DND-41 (cell line): ENCODE measurements at regions not wholly inside any gene's neighbourhood (a gene's known extent, or its start where the extent isn't known, plus 50 kb on each side); places are given as distances from the start of the nearest gene placed in this dataset.

Experiments used
- ATAC-seq: fragments of 200-7000 bp; cut with Tn5 transposase; 3 replicates; pipeline ENCODE4 v1.9.1; 2021; ENCODE audit warnings: low read depth; ENCODE audit not compliant: insufficient read depth
- DNase-seq: peaks from one replicate; pipeline ENCODE4 v3.0.0-alpha.2; 2020
- H2AFZ ChIP-seq: 2 replicates; pipeline ENCODE4 v1.6.0; 2012; ENCODE audit warnings: low read depth, low read length
- H3K27ac ChIP-seq: 2 replicates; pipeline ENCODE4 v1.5.1; 2012; ENCODE audit warnings: low read length, inconsistent platforms
- H3K27me3 ChIP-seq: fragments of 200-600 bp; sonication (generic); 2 replicates; pipeline ENCODE4 v1.6.0; 2012; ENCODE audit warnings: low read length, mild to moderate bottlenecking, inconsistent platforms; ENCODE audit not compliant: insufficient read depth, poor library complexity
- H3K36me3 ChIP-seq: 2 replicates; pipeline ENCODE4 v1.5.1; 2012; ENCODE audit warnings: low read length, inconsistent platforms; ENCODE audit not compliant: insufficient read depth
- H3K4me1 ChIP-seq: 2 replicates; pipeline ENCODE4 v1.5.1; 2012; ENCODE audit warnings: mild to moderate bottlenecking, low read length; ENCODE audit not compliant: insufficient read depth
- H3K4me2 ChIP-seq: 2 replicates; pipeline ENCODE4 v1.6.0; 2012; ENCODE audit warnings: mild to moderate bottlenecking, moderate library complexity, low read length, inconsistent platforms; ENCODE audit not compliant: insufficient read depth
- H3K4me3 ChIP-seq, 2 experiments: fragments of 200-600 bp in 1 of 2; shearing (Covaris generic) in 1 of 2; 2 replicates each; pipeline ENCODE4 v1.5.1; 2012 to 2016; ENCODE audit warnings: inconsistent platforms in 2 of 2, low read length in 2 of 2, mild to moderate bottlenecking in 2 of 2, low read depth in 1 of 2, moderate library complexity in 1 of 2
- H3K79me2 ChIP-seq: 2 replicates; pipeline ENCODE4 v1.6.0; 2012; ENCODE audit warnings: low read length, inconsistent platforms; ENCODE audit not compliant: insufficient read depth
- H3K9ac ChIP-seq: 2 replicates; pipeline ENCODE4 v1.6.0; 2012; ENCODE audit warnings: low read depth, mild to moderate bottlenecking, inconsistent platforms, low read length, moderate library complexity
- H3K9me3 ChIP-seq: 2 replicates; pipeline ENCODE4 v1.5.1; 2012; ENCODE audit warnings: low read length, moderate library complexity, mild to moderate bottlenecking, inconsistent platforms; ENCODE audit not compliant: insufficient read depth, severe bottlenecking
- H4K20me1 ChIP-seq: 2 replicates; pipeline ENCODE4 v1.6.0; 2012; ENCODE audit warnings: low read length; ENCODE audit not compliant: insufficient read depth
- EZH2 ChIP-seq: IDR thresholded peaks from 3 replicates; pipeline ENCODE4 v1.6.1; 2012; ENCODE audit warnings: borderline replicate concordance, low read depth, mild to moderate bottlenecking, moderate library complexity, low read length, inconsistent platforms; ENCODE audit not compliant: severe bottlenecking
- TF ChIP-seq, protein P1 (sequence below): IDR thresholded peaks from 2 replicates; pipeline ENCODE4 v1.5.1; 2012; ENCODE audit warnings: borderline replicate concordance, low read length, moderate library complexity, mild to moderate bottlenecking; ENCODE audit not compliant: poor library complexity, severe bottlenecking; ENCODE audit errors: extremely low read depth

GRCh38 chr11:114784216-114784615 is 105.9 kb downstream of the NXPE2 start:
- no peak overlapping the region for H3K4me3 ChIP-seq
- no peaks in the 10 kb centered on the region for H3K27me3 ChIP-seq
- TF ChIP-seq EZH2, result no peak
- TF ChIP-seq, protein P1, sequence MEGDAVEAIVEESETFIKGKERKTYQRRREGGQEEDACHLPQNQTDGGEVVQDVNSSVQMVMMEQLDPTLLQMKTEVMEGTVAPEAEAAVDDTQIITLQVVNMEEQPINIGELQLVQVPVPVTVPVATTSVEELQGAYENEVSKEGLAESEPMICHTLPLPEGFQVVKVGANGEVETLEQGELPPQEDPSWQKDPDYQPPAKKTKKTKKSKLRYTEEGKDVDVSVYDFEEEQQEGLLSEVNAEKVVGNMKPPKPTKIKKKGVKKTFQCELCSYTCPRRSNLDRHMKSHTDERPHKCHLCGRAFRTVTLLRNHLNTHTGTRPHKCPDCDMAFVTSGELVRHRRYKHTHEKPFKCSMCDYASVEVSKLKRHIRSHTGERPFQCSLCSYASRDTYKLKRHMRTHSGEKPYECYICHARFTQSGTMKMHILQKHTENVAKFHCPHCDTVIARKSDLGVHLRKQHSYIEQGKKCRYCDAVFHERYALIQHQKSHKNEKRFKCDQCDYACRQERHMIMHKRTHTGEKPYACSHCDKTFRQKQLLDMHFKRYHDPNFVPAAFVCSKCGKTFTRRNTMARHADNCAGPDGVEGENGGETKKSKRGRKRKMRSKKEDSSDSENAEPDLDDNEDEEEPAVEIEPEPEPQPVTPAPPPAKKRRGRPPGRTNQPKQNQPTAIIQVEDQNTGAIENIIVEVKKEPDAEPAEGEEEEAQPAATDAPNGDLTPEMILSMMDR, result no peak
- DNase-seq (no peak), ATAC-seq (no peak)
- no peak overlapping the region for H3K9ac ChIP-seq
- no peaks in the 10 kb centered on the region for H4K20me1 ChIP-seq
- no peak overlapping the region for H3K27ac ChIP-seq
- H3K4me1 ChIP-seq, result no peaks in the 10 kb centered on the region
- H2AFZ ChIP-seq, result no peak overlapping the region
- no peak overlapping the region for H3K4me2 ChIP-seq
- H3K9me3 ChIP-seq, result no peaks in the 10 kb centered on the region
- no peaks in the 10 kb centered on the region for H3K79me2 ChIP-seq
- no peaks in the 10 kb centered on the region for H3K36me3 ChIP-seq

DNA sequence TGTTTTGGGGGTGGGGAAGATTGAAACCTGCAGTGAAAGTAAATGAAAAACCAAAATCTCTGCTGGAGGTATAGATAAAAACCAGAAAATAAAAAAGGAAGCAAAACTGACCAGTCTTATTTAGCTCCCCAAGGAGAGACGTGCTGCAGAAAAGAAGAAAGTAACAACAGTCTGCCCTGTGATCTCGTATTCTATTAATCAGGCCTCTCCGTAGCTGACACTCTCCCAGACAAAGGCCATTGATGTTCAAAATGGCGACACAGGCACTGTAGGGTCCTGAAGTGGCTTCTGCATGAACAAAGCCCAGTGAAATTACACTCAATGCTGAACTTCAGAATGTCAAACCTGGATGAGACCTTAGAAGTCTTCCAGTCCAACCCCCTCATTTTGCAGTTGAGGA is 106.6 kb downstream of the NXPE2 start:
- Histone ChIP-seq H2AFZ (no peak overlapping the region), H3K4me2 (no peak overlapping the region), H3K4me1 (no peaks in the 10 kb centered on the region), H3K4me3 (no peak overlapping the region), H3K36me3 (no peaks in the 10 kb centered on the region), H3K79me2 (no peaks in the 10 kb centered on the region), H3K9ac (no peak overlapping the region), H3K27me3 (no peaks in the 10 kb centered on the region), H3K9me3 (no peaks in the 10 kb centered on the region), H4K20me1 (no peaks in the 10 kb centered on the region), H3K27ac (no peak overlapping the region)
- ATAC-seq (no peak), DNase-seq (no peak)
- TF ChIP-seq, protein P1, result no peak
- TF ChIP-seq EZH2, result no peak

DNA sequence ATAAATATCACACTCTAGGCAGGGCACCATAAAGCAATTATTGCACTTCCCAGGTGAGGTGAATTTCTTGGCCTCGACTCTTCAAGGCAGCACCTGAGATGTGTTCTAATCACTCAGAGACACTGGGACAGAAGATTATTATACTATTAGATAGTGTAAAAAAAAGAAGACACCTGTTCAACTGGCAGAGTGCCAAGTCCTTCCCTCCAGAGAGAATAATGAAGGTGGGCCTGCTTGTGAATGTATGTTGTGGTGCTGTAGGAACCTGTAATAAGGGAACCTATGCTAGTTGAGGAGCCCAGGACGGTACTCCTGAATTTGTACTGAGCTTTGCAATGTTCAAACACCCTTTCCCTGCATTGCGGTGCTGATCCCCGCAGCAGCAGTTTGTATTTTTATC is 107.5 kb downstream of the NXPE2 start:
- ATAC-seq (no peak), DNase-seq (no peak)
- Histone ChIP-seq H3K9me3 (no peaks in the 10 kb centered on the region), H3K27me3 (no peaks in the 10 kb centered on the region), H3K27ac (no peak overlapping the region), H3K36me3 (no peaks in the 10 kb centered on the region), H4K20me1 (no peaks in the 10 kb centered on the region), H3K4me1 (no peaks in the 10 kb centered on the region), H2AFZ (no peak overlapping the region), H3K9ac (no peak overlapping the region), H3K79me2 (no peaks in the 10 kb centered on the region), H3K4me3 (no peak overlapping the region), H3K4me2 (no peak overlapping the region)
- no peak for TF ChIP-seq EZH2
- TF ChIP-seq, protein P1, result no peak

GRCh38 chr11:114787126-114787525 is 108.8 kb downstream of the NXPE2 start:
- ATAC-seq (no peak), DNase-seq (no peak)
- Histone ChIP-seq H3K4me2 (no peak overlapping the region), H2AFZ (no peak overlapping the region), H3K9ac (no peak overlapping the region), H3K79me2 (no peaks in the 10 kb centered on the region), H3K9me3 (no peaks in the 10 kb centered on the region), H3K27ac (no peak overlapping the region), H4K20me1 (no peaks in the 10 kb centered on the region), H3K27me3 (no peaks in the 10 kb centered on the region), H3K36me3 (no peaks in the 10 kb centered on the region), H3K4me1 (no peaks in the 10 kb centered on the region), H3K4me3 (no peak overlapping the region)
- TF ChIP-seq EZH2, result no peak
- TF ChIP-seq, protein P1, result no peak
